Neuronal stem cell (in vitro differentiated cells): ENCODE measurements at regions not wholly inside any gene's neighbourhood (a gene's known extent, or its start where the extent isn't known, plus 50 kb on each side); places are given as distances from the start of the nearest gene placed in this dataset.

ENCODE experiments used
- DNase-seq: peaks from one replicate; pipeline ENCODE4 v3.0.0-alpha.2; 2013; ENCODE audit warnings: low spot score
- H2AFZ ChIP-seq: one replicate; pipeline ENCODE4 v1.6.1; 2013; ENCODE audit warnings: mild to moderate bottlenecking, low read length, inconsistent platforms
- H2AK5ac ChIP-seq: 2 replicates; pipeline ENCODE4 v1.6.1; 2013; ENCODE audit warnings: low read depth, mild to moderate bottlenecking, inconsistent platforms, low read length, moderate library complexity, mixed read lengths
- H2BK120ac ChIP-seq: 2 replicates; pipeline ENCODE4 v1.6.1; 2013; ENCODE audit warnings: low read depth, mild to moderate bottlenecking, inconsistent platforms, low read length, moderate library complexity, mixed read lengths
- H2BK12ac ChIP-seq: one replicate; pipeline ENCODE4 v1.6.1; 2013; ENCODE audit warnings: low read length, inconsistent platforms
- H2BK15ac ChIP-seq: 2 replicates; pipeline ENCODE4 v1.6.1; 2013; ENCODE audit warnings: mild to moderate bottlenecking, low read length, inconsistent platforms, mixed read lengths
- H2BK5ac ChIP-seq: one replicate; pipeline ENCODE4 v1.6.1; 2013; ENCODE audit warnings: inconsistent platforms, mild to moderate bottlenecking, low read length, moderate library complexity
- H3K14ac ChIP-seq: one replicate; pipeline ENCODE4 v1.6.1; 2013; ENCODE audit warnings: low read length, inconsistent platforms
- H3K18ac ChIP-seq: 2 replicates; pipeline ENCODE4 v1.6.1; 2013; ENCODE audit warnings: low read length, inconsistent platforms
- H3K23ac ChIP-seq: 2 replicates; pipeline ENCODE4 v1.6.1; 2013; ENCODE audit warnings: low read depth, mild to moderate bottlenecking, mixed read lengths, low read length, inconsistent platforms; ENCODE audit not compliant: poor library complexity
- H3K27ac ChIP-seq: replicated peaks from 3 replicates; pipeline ENCODE4 v1.5.1; 2013; ENCODE audit warnings: low read length, inconsistent platforms
- H3K27me3 ChIP-seq, 3 experiments: 2 replicates each; pipeline ENCODE4 v1.6.1; 2013; ENCODE audit warnings: low read length in 3 of 3, mild to moderate bottlenecking in 2 of 3, inconsistent platforms in 1 of 3, low read depth in 1 of 3, mixed read lengths in 1 of 3, moderate library complexity in 1 of 3; ENCODE audit not compliant: control insufficient read depth in 3 of 3, insufficient read depth in 3 of 3
- H3K36me3 ChIP-seq, 2 donors: replicated peaks in 1 of 2; 2 replicates each; pipeline ENCODE4 v1.6.1; 2013; ENCODE audit warnings: low read length in 2 of 2; ENCODE audit not compliant: control insufficient read depth in 2 of 2, insufficient read depth in 2 of 2
- H3K4ac ChIP-seq: 2 replicates; pipeline ENCODE4 v1.6.1; 2013; ENCODE audit warnings: inconsistent platforms, mild to moderate bottlenecking, low read length, moderate library complexity
- H3K4me1 ChIP-seq, 2 donors: 1 replicate in 1 of 2; 2 replicates in 1 of 2; pipeline ENCODE4 v1.6.1; 2013; ENCODE audit warnings: low read length in 2 of 2, low read depth in 1 of 2; ENCODE audit not compliant: control insufficient read depth in 2 of 2, insufficient read depth in 1 of 2
- H3K4me2 ChIP-seq: one replicate; pipeline ENCODE4 v1.6.1; 2013; ENCODE audit warnings: mild to moderate bottlenecking, low read length, inconsistent platforms; ENCODE audit not compliant: insufficient read depth, poor library complexity, severe bottlenecking
- H3K4me3 ChIP-seq, 2 donors: 2 replicates each; pipeline ENCODE4 v1.5.1; 2013; ENCODE audit warnings: low read length in 2 of 2, mild to moderate bottlenecking in 2 of 2, inconsistent platforms in 1 of 2, moderate library complexity in 1 of 2
- H3K79me1 ChIP-seq: one replicate; pipeline ENCODE4 v1.6.1; 2013; ENCODE audit warnings: low read depth, mild to moderate bottlenecking, inconsistent platforms, low read length, moderate library complexity
- H3K9ac ChIP-seq: one replicate; pipeline ENCODE4 v1.6.1; 2013; ENCODE audit warnings: mild to moderate bottlenecking, low read depth, low read length, inconsistent platforms; ENCODE audit not compliant: poor library complexity
- H3K9me3 ChIP-seq, 2 donors: replicated peaks in 1 of 2; 2 replicates each; pipeline versions ENCODE3 to v1.6.1; 2013; ENCODE audit warnings: low read length in 2 of 2, mild to moderate bottlenecking in 2 of 2, inconsistent platforms in 1 of 2, low read depth in 1 of 2, mixed read lengths in 1 of 2, moderate library complexity in 1 of 2; ENCODE audit not compliant: control insufficient read depth in 2 of 2, insufficient read depth in 1 of 2
- H4K8ac ChIP-seq: one replicate; pipeline ENCODE4 v1.6.1; 2013; ENCODE audit warnings: low read depth, mild to moderate bottlenecking, inconsistent platforms, low read length, moderate library complexity
- H4K91ac ChIP-seq: one replicate; pipeline ENCODE4 v1.6.1; 2013; ENCODE audit warnings: low read length, low read depth, mild to moderate bottlenecking, inconsistent platforms; ENCODE audit not compliant: poor library complexity
- WGBS, 2 donors: extraction: QIAGEN DNeasy Blood & Tissue Kit; methylation state at CpG; one replicate each; pipeline ENCODE4 v1.1.7; 2013; ENCODE audit warnings: missing lambda C conversion rate in 2 of 2, mixed read lengths in 1 of 2; ENCODE audit not compliant: insufficient read length in 2 of 2, insufficient replicate concordance in 1 of 2; ENCODE audit errors: extremely low coverage in 2 of 2; 5-methylcytosine and 5-hydroxymethylcytosine counted together

DNA sequence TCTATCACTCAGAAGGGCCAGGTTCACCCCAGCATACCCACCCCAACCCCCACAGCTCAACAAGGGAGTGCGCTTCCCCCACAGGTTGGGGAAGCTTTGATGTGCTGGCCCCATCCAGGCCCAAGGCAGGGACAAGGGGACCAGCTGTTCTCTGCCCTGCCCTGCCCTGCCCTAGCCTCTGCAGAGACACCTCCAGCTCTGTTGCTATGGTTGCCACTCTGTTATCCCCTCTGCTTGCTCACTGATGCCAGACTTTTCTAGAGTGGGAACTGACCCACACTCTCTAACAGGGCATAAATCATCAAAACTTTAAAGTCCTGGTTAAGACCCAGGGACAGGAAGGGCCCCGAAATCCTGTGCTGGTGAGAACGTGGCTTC is 50.4 kb upstream of the ENPP7 start:
- H3K36me3 ChIP-seq: no peaks in the 10 kb centered on the region
- WGBS, 2 donors: no CpG with 5 or more reads among the region's 3 CpGs
- DNase-seq: no peak

GRCh38 chr17:79679631-79680317 is 51.0 kb upstream of the ENPP7 start:
- H2AK5ac ChIP-seq: peak overlapping the region; percentile 40
- H3K4ac ChIP-seq: no peak overlapping the region
- no peak overlapping the region for H3K4me3 ChIP-seq
- H4K91ac ChIP-seq: no peak overlapping the region
- H3K18ac ChIP-seq: peak overlapping the region; percentile 73
- no peak overlapping the region for H4K8ac ChIP-seq
- no peak overlapping the region for H3K4me2 ChIP-seq
- peak overlapping the region; percentile 3 for H2BK12ac ChIP-seq
- no peak overlapping the region for H3K14ac ChIP-seq
- peak overlapping the region; percentile 41 for H2BK15ac ChIP-seq
- no CpG with 5 or more reads among the region's 19 CpGs for WGBS, 2 donors
- peaks cover 0 to 1% of the 10 kb centered on the region in 2 donors for H3K9me3 ChIP-seq
- no peak overlapping the region for H3K23ac ChIP-seq
- H2BK5ac ChIP-seq: no peak overlapping the region
- no peaks in the 10 kb centered on the region for H3K79me1 ChIP-seq
- no peak for DNase-seq
- H3K27me3 ChIP-seq: peaks cover 0 to 34% (median 0%) of the 10 kb centered on the region in 3 experiments
- no peaks in the 10 kb centered on the region for H3K36me3 ChIP-seq
- H3K4me1 ChIP-seq: no peaks in the 10 kb centered on the region
- H3K27ac ChIP-seq: no peak overlapping the region
- H3K9ac ChIP-seq: no peak overlapping the region
- H2BK120ac ChIP-seq: no peak overlapping the region
- H2AFZ ChIP-seq: no peak overlapping the region

More for the DNA sequence above, 50.4 kb upstream of the ENPP7 start:
- no peak overlapping the region for H4K91ac ChIP-seq
- H3K4ac ChIP-seq: no peak overlapping the region
- no peak overlapping the region for H3K23ac ChIP-seq
- H2AFZ ChIP-seq: no peak overlapping the region
- peaks cover 0 to 2% of the 10 kb centered on the region in 2 donors for H3K4me1 ChIP-seq
- H4K8ac ChIP-seq: no peak overlapping the region
- no peaks in the 10 kb centered on the region for H3K79me1 ChIP-seq
- peak overlapping the region; percentile 40 for H3K14ac ChIP-seq
- H2BK12ac ChIP-seq: no peak overlapping the region
- no peak overlapping the region for H2BK120ac ChIP-seq
- H3K4me2 ChIP-seq: no peak overlapping the region
- H3K9me3 ChIP-seq: no peaks in the 10 kb centered on the region
- peaks cover 0 to 34% (median 0%) of the 10 kb centered on the region in 3 experiments for H3K27me3 ChIP-seq
- no peak overlapping the region for H2BK5ac ChIP-seq
- no peak overlapping the region for H3K18ac ChIP-seq
- no peak overlapping the region for H2AK5ac ChIP-seq
- H3K4me3 ChIP-seq: no peak overlapping the region
- H2BK15ac ChIP-seq: no peak overlapping the region
- no peak overlapping the region for H3K27ac ChIP-seq
- H3K9ac ChIP-seq: no peak overlapping the region

- DNase-seq: no peak
- H3K79me1 ChIP-seq: no peaks in the 10 kb centered on the region
- H3K4me2 ChIP-seq: no peak overlapping the region
- H3K9ac ChIP-seq: no peak overlapping the region
- WGBS, 2 donors: no CpG with 5 or more reads among the region's 12 CpGs
- H2AK5ac ChIP-seq: no peak overlapping the region
- H2BK15ac ChIP-seq: no peak overlapping the region
- no peaks in the 10 kb centered on the region for H3K4me1 ChIP-seq
- H4K91ac ChIP-seq: no peak overlapping the region
- H3K27ac ChIP-seq: no peak overlapping the region
- H3K27me3 ChIP-seq: peaks cover 0 to 29% (median 0%) of the 10 kb centered on the region in 3 experiments
- no peak overlapping the region for H2BK12ac ChIP-seq
- no peak overlapping the region for H3K23ac ChIP-seq
- peak overlapping the region; percentile 39 for H3K18ac ChIP-seq
- H4K8ac ChIP-seq: no peak overlapping the region
- H3K36me3 ChIP-seq: no peaks in the 10 kb centered on the region
- no peak overlapping the region for H3K4me3 ChIP-seq
- no peak overlapping the region for H2BK120ac ChIP-seq
- H2AFZ ChIP-seq: no peak overlapping the region
- H3K9me3 ChIP-seq: peaks cover 5 to 11% of the 10 kb centered on the region in 2 donors
- H3K4ac ChIP-seq: no peak overlapping the region
- no peak overlapping the region for H3K14ac ChIP-seq
- H2BK5ac ChIP-seq: no peak overlapping the region
These were observed 51.9 kb upstream of the ENPP7 start for GRCh38 chr17:79678736-79679255.

- Histone ChIP-seq H3K4me3 (no peak overlapping the region), H3K4me1 (no peaks in the 10 kb centered on the region), H3K9ac (no peak overlapping the region), H4K8ac (no peak overlapping the region), H3K36me3 (no peaks in the 10 kb centered on the region), H2AK5ac (no peak overlapping the region), H3K9me3 (peaks cover 6 to 14% of the 10 kb centered on the region in 2 donors), H2AFZ (no peak overlapping the region), H3K27ac (no peak overlapping the region), H3K4ac (no peak overlapping the region), H2BK15ac (no peak overlapping the region), H3K27me3 (peaks cover 0 to 26% (median 0%) of the 10 kb centered on the region in 3 experiments), H2BK120ac (no peak overlapping the region), H3K18ac (no peak overlapping the region), H4K91ac (no peak overlapping the region), H3K14ac (peak overlapping the region; percentile 15), H3K79me1 (no peaks in the 10 kb centered on the region), H3K4me2 (no peak overlapping the region), H2BK5ac (no peak overlapping the region), H3K23ac (peak overlapping the region; percentile 6), H2BK12ac (no peak overlapping the region)
- no peak for DNase-seq
- WGBS, 2 donors: no CpG with 5 or more reads among the region's 16 CpGs
These were observed 52.5 kb upstream of the ENPP7 start for GRCh38 chr17:79678091-79678735.
